ENCODE measurements at regions not wholly inside any gene's neighbourhood (a gene's known extent, or its start where the extent isn't known, plus 50 kb on each side); places are given as distances from the start of the nearest gene placed in this dataset.

GRCh38 chr4:55008166-55009056 is 117.0 kb downstream of the KDR start:
- TF ChIP-seq CTCF (IDR thresholded peaks at IDR 0.05) = no peak
- no peak for TF ChIP-seq EP300 (IDR thresholded peaks at IDR 0.05)
- TF ChIP-seq POLR2A (IDR thresholded peaks at IDR 0.05) = no peak

All from suprapubic skin (tissue), 3 donors.